HEK293 (cell line): ENCODE measurements at regions not wholly inside any gene's neighbourhood (a gene's known extent, or its start where the extent isn't known, plus 50 kb on each side); places are given as distances from the start of the nearest gene placed in this dataset.

Experiments
- CTCF ChIA-PET: fragments of 350-600 bp; formaldehyde crosslinking; extraction: SDS; loops from one replicate; lab custom pipeline; 2021; ENCODE audit warnings: antibody characterized with exemption; lab: Yijun Ruan, JAX
- POLR2A ChIA-PET: fragments of 300-600 bp; formaldehyde crosslinking; extraction: SDS; loops from one replicate; lab custom pipeline; 2020; ENCODE audit warnings: antibody characterized with exemption, inconsistent platforms; lab: Yijun Ruan, JAX
- H3K27ac ChIP-seq: fragments of 200-500 bp; sonication (Bioruptor generic); 2 replicates; pipeline ENCODE4 v1.5.1; 2014; ENCODE audit warnings: low read depth, low read length, control low read depth, inconsistent platforms; ENCODE audit errors: extremely low read depth
- H3K36me3 ChIP-seq, 2 experiments: fragments of 200-500 bp in 1 of 2; sonication (Bioruptor generic) in 1 of 2; 1 replicate in 1 of 2; 2 replicates in 1 of 2; pipeline ENCODE4 v1.5.1; 2014 to 2017; ENCODE audit warnings: inconsistent platforms in 2 of 2, low read length in 2 of 2; ENCODE audit not compliant: control insufficient read depth in 2 of 2, insufficient read depth in 1 of 2
- H3K4me1 ChIP-seq: fragments of 200-500 bp; sonication (Bioruptor generic); 2 replicates; pipeline ENCODE4 v1.5.1; 2014; ENCODE audit warnings: mild to moderate bottlenecking, low read length, inconsistent platforms; ENCODE audit not compliant: control insufficient read depth, insufficient read depth
- H3K4me3 ChIP-seq: 2 replicates; pipeline ENCODE4 v1.5.1; 2011; ENCODE audit warnings: low read depth, mild to moderate bottlenecking, control low read depth, low read length, moderate library complexity
- H3K9me3 ChIP-seq: fragments of 200-500 bp; sonication (Bioruptor generic); 2 replicates; pipeline ENCODE4 v1.5.1; 2014; ENCODE audit warnings: low read depth, low read length, inconsistent platforms; ENCODE audit not compliant: control insufficient read depth, insufficient read depth
- BCL11A ChIP-seq: fragments of 450-650 bp; formaldehyde crosslinking; IDR thresholded peaks from 2 replicates; pipeline ENCODE4 v1.5.1; 2016; ENCODE audit warnings: low read depth, missing biosample characterization, missing genetic modification characterization
- EGR2 ChIP-seq: fragments of 450-650 bp; formaldehyde crosslinking; IDR thresholded peaks from 2 replicates; pipeline ENCODE4 v1.5.1; 2016; ENCODE audit warnings: low read depth, missing biosample characterization, missing genetic modification characterization
- FEZF1 ChIP-seq: fragments of 450-650 bp; formaldehyde crosslinking; IDR thresholded peaks from 2 replicates; pipeline ENCODE4 v1.5.1; 2016; ENCODE audit warnings: missing biosample characterization, missing genetic modification characterization
- HOXA7 ChIP-seq: sonication (generic); formaldehyde crosslinking; IDR thresholded peaks from 2 replicates; pipeline ENCODE4 v1.8.1; 2022; ENCODE audit warnings: missing genetic modification reagents, borderline replicate concordance
- HOXC10 ChIP-seq: sonication (generic); formaldehyde crosslinking; IDR thresholded peaks from 2 replicates; pipeline ENCODE4 v1.8.1; 2023; ENCODE audit warnings: mild to moderate bottlenecking, missing genetic modification reagents
- PRDM10 ChIP-seq: fragments of 450-650 bp; formaldehyde crosslinking; IDR thresholded peaks from 2 replicates; pipeline ENCODE4 v1.5.1; 2016; ENCODE audit warnings: missing biosample characterization, missing genetic modification characterization
- TSHZ1 ChIP-seq: fragments of 450-650 bp; formaldehyde crosslinking; IDR thresholded peaks from 2 replicates; pipeline ENCODE4 v1.5.1; 2016; ENCODE audit warnings: missing biosample characterization, missing genetic modification characterization, borderline replicate concordance
- ZNF121 ChIP-seq: fragments of 450-650 bp; formaldehyde crosslinking; IDR thresholded peaks from 2 replicates; pipeline ENCODE4 v1.5.1; 2016; ENCODE audit warnings: missing biosample characterization, missing genetic modification characterization
- ZNF169 ChIP-seq: fragments of 450-650 bp; formaldehyde crosslinking; IDR thresholded peaks from 2 replicates; pipeline ENCODE4 v1.5.1; 2016; ENCODE audit warnings: missing biosample characterization, missing genetic modification characterization
- ZNF211 ChIP-seq: fragments of 450-650 bp; formaldehyde crosslinking; IDR thresholded peaks from 2 replicates; pipeline ENCODE4 v1.5.1; 2016; ENCODE audit warnings: low read depth, missing biosample characterization, missing genetic modification characterization
- ZNF274 ChIP-seq, 2 experiments: fragments of 200-500 bp in 1 of 2; fragments of 450-650 bp in 1 of 2; sonication (Bioruptor generic) in 1 of 2; formaldehyde crosslinking in 1 of 2; IDR thresholded peaks; 2 replicates each; pipeline versions ENCODE4 v1.5.1 to v1.6.1; 2014 to 2016; ENCODE audit warnings: borderline replicate concordance in 1 of 2, inconsistent platforms in 1 of 2, low read length in 1 of 2, missing biosample characterization in 1 of 2, missing genetic modification characterization in 1 of 2
- ZNF302 ChIP-seq: fragments of 450-650 bp; formaldehyde crosslinking; IDR thresholded peaks from 2 replicates; pipeline ENCODE4 v1.5.1; 2016; ENCODE audit warnings: missing biosample characterization, missing genetic modification characterization, low read depth
- ZNF350 ChIP-seq: fragments of 450-650 bp; formaldehyde crosslinking; IDR thresholded peaks from 2 replicates; pipeline ENCODE4 v1.5.0; 2017; ENCODE audit warnings: missing biosample characterization, mild to moderate bottlenecking, missing genetic modification characterization
- ZNF426 ChIP-seq: fragments of 450-650 bp; formaldehyde crosslinking; IDR thresholded peaks from 2 replicates; pipeline ENCODE4 v1.5.1; 2017; ENCODE audit warnings: missing biosample characterization, missing genetic modification characterization, mild to moderate bottlenecking, inconsistent platforms, moderate library complexity
- ZNF473 ChIP-seq: fragments of 450-650 bp; formaldehyde crosslinking; IDR thresholded peaks from 2 replicates; pipeline ENCODE4 v1.5.1; 2017; ENCODE audit warnings: missing biosample characterization, missing genetic modification characterization
- ZNF704 ChIP-seq: fragments of 450-650 bp; formaldehyde crosslinking; IDR thresholded peaks from 2 replicates; pipeline ENCODE4 v1.5.1; 2016; ENCODE audit warnings: missing biosample characterization, missing genetic modification characterization
- ZNF830 ChIP-seq: fragments of 450-650 bp; IDR thresholded peaks from 2 replicates; pipeline ENCODE4 v1.5.0; 2018; ENCODE audit warnings: missing biosample characterization, missing genetic modification characterization, low read depth, mild to moderate bottlenecking, moderate library complexity
- TF ChIP-seq, protein P1 (sequence below): fragments of 450-650 bp; formaldehyde crosslinking; IDR thresholded peaks from 2 replicates; pipeline ENCODE4 v1.5.1; 2016; ENCODE audit warnings: missing biosample characterization, missing genetic modification characterization

DNA sequence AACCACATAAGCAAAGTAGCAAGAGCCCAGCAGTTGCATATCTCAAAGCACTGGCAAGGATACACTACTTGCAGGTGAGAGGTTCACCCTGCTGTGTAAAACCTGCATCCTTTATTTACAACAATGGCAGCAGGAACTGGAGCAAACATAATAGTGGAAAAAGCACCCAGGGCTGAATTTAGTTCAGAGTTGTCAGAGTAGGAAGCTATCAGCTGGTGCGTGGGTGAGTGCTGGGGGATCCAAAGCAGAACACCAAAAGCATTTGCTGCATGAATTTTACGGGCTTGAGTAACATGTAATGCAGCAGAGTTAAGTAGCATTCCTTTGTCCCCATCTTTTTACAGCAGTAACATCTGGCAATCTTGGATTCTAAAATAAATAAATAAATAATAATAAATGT lies 73.5 kb upstream of the SRD5A2 start:
- no peaks in the 10 kb centered on the region for H3K36me3 ChIP-seq
- no peak overlapping the region for H3K27ac ChIP-seq
- H3K4me3 ChIP-seq = no peak overlapping the region
- TF ChIP-seq ZNF473 (tag by site-specific recombination) (no peak), ZNF830 (no peak), ZNF169 (no peak), ZNF350 (tag by site-specific recombination) (no peak), EGR2 (tag by site-specific recombination) (no peak), ZNF302 (tag by site-specific recombination) (no peak), PRDM10 (tag by site-specific recombination) (no peak), HOXC10 (CRISPR knock-in tag) (no peak), TSHZ1 (tag by site-specific recombination) (no peak), ZNF426 (tag by site-specific recombination) (no peak), FEZF1 (tag by site-specific recombination) (no peak), ZNF211 (tag by site-specific recombination) (no peak), HOXA7 (CRISPR knock-in tag) (no peak), BCL11A (no peak), ZNF704 (tag by site-specific recombination) (no peak), ZNF274 (IDR thresholded peaks at IDR 0.05; ENCODE audit: low read length) (no peak), ZNF274 (tag by site-specific recombination; IDR thresholded peaks at IDR 0.05; ENCODE audit: borderline replicate concordance) (no peak), ZNF121 (tag by site-specific recombination) (no peak)
- TF ChIP-seq, protein P1, sequence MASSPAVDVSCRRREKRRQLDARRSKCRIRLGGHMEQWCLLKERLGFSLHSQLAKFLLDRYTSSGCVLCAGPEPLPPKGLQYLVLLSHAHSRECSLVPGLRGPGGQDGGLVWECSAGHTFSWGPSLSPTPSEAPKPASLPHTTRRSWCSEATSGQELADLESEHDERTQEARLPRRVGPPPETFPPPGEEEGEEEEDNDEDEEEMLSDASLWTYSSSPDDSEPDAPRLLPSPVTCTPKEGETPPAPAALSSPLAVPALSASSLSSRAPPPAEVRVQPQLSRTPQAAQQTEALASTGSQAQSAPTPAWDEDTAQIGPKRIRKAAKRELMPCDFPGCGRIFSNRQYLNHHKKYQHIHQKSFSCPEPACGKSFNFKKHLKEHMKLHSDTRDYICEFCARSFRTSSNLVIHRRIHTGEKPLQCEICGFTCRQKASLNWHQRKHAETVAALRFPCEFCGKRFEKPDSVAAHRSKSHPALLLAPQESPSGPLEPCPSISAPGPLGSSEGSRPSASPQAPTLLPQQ (tag by site-specific recombination) = no peak
- no peaks in the 10 kb centered on the region for H3K9me3 ChIP-seq
- CTCF ChIA-PET = no interaction called here
- H3K4me1 ChIP-seq = no peaks in the 10 kb centered on the region
- POLR2A ChIA-PET = no interaction called here
